ENCODE measurements at regions not wholly inside any gene's neighbourhood (a gene's known extent, or its start where the extent isn't known, plus 50 kb on each side); places are given as distances from the start of the nearest gene placed in this dataset.

DNA sequence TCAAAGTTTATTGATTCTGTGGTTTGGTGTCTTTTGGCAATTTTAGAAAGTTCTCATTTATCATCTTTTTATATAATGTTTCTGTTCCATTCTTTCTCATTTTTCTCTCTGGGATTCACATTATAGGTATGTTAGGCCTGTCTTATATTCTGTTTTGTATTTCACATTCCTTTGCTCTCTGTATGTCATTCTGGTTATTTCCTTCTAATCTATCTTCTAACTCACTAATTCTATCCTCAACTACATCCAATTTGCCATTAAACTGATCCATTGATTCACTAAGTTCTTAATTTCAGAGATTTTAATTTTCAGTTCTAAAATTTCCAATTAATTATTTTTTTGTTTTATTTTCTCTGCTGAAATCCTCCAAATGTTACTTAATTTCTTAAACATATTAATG, 234.8 kb downstream of the FOXD2 start:
- DNase-seq, result no peak

- no peak for DNase-seq
Observed at GRCh38 chr1:47674189-47674588, 236.3 kb downstream of the FOXD2 start.

- DNase-seq, result no peak
Observed at GRCh38 chr1:47675047-47675675, 237.3 kb downstream of the FOXD2 start.

GRCh38 chr1:47675721-47676120, 237.9 kb downstream of the FOXD2 start:
- DNase-seq, result no peak

GRCh38 chr1:47676311-47677054, 238.6 kb downstream of the FOXD2 start:
- DNase-seq, result no peak

GRCh38 chr1:47677241-47677940, 239.5 kb downstream of the FOXD2 start:
- DNase-seq, result no peak

GRCh38 chr1:47678464-47678980, 240.7 kb downstream of the FOXD2 start:
- DNase-seq, result no peak

- peak; percentile 13 for DNase-seq
Observed at GRCh38 chr1:47679301-47679791, 241.5 kb downstream of the FOXD2 start.

- no peak for DNase-seq
Observed at GRCh38 chr1:47679826-47680225, 242.0 kb downstream of the FOXD2 start.

DNA sequence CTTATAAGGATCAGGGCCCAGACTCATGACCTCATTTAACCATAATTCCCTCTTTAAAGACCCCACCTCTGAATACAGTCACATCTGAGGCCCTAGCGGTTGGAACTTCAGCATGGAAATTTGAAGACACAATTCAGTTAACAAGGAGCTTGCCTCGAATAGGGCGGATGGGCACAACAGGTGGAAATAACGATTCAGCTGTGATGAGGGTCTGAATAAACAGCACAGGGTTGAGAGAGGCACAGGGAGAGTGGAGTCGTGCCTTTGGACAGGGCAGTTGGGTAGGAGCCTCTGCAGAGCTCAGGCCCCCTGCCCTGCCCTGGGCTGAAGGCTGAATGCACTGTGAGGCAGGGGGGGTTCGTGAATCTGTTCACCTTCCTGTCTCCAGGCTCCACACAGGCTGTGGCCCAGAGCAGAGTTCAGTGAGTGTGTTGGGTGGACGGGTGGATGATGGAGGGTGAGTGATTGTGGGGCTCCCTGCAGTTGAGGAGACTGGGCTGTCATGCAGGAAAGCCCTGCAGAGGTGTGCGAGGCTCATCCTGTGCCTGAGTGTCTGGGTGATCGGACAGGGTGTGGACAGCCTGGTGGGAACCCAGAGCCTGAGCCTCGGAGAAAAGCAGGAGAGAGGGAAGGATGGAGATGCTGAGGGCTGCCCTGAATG, 243.1 kb downstream of the FOXD2 start:
- DNase-seq, result no peak

GRCh38 chr1:47681735-47682134, 243.9 kb downstream of the FOXD2 start:
- no peak for DNase-seq

DNA sequence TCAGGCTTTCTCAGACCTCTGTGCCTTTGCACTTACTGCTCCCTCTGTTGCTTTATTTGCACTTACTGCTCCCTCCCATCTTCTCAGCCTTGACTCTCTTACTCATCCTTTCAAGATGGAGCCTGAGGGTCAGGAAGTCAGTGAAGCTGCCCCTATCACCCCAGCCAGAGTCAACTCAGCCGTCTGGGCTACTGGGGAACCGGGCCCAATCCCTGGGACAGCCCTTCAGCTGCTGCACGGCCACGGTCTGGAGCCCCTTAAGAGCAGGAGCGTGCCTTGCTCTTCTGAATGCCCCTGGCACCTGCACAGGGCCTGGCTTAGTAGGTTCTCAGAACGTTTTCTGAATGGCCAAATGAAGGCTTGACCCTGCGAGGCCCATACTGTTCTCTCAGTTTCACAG, 244.4 kb downstream of the FOXD2 start:
- DNase-seq, result no peak

DNA sequence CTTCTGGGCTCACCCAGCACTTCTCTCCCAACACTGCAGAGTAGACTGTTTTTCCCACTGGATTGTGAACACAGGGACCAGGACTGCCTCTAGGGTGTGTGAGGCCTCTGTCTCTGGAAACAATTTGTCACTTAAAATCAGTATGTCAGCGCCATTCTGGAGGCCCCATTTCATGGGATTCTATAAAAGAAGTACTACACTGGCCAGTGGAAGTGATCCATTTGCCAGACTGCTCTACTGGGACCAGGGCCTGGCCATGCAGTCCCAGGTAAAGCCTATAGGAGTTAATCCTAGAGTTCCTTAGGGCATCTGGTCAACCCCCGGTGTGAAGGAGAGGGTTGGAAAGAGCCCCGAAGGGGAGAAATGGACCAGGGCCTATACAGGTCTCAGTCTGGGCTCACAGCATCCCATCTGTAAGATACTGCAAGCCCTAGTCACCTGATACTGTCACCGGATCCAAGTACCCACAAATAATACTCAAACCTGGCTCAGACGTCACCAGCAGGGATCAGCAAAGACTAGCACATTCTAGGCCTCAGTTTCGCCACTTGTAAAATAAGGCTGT, 245.0 kb downstream of the FOXD2 start:
- no peak for DNase-seq

- DNase-seq, result no peak
Observed at GRCh38 chr1:47683401-47683800, 245.6 kb downstream of the FOXD2 start.

GRCh38 chr1:47684518-47684917, 246.7 kb downstream of the FOXD2 start:
- DNase-seq, result no peak

GRCh38 chr1:47684964-47685762, 247.3 kb downstream of the FOXD2 start:
- no peak for DNase-seq

- no peak for DNase-seq
Observed at GRCh38 chr1:47685763-47686066, 247.9 kb downstream of the FOXD2 start.

DNA sequence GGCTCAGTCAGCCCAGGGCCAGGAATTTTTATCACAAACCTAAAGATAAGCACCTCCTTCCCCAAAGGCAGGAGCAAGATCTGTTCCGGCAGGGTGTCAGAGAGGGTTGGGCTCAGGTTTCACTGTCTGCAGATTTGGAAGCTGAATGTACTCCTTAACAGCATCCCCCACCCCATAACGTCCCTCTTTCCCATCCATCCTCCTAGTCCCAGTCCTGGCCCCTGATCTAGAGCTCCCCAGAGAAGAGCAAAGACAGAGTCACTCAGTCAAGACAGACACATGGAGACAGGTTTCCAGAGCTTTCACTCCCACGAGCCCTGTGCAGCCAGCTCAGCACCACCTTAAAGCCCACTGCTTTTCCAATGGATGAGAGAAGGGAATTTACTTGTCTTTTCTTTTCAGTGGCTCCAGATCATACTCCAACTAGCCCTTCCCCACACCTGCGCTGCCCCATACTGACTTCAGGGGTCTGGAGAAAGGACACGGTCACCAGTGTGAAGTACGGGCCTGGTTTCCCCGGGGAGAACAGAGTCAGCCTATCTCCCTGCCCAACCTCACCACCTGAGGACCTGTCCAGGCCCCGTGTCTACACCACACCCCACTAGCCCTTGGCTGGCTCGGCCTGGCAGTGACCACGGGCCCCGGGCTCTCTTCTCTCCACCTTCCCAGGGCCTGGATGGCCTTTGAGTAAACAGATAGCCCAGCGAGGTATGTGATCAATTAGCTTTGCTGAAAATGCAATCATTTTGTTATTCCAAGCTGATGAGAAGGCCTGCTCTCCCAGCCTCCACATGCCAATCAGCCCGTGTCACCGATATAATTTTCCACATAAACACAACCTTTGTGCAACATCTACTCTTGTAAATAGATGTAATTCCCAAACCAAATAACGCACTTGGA, 249.1 kb downstream of the FOXD2 start:
- DNase-seq, result no peak

GRCh38 chr1:47687631-47688460, 250.0 kb downstream of the FOXD2 start:
- DNase-seq, result no peak

All from fibroblast of skin of right quadriceps (primary cell).